PFSK-1 (cell line): ENCODE measurements at regions not wholly inside any gene's neighbourhood (a gene's known extent, or its start where the extent isn't known, plus 50 kb on each side); places are given as distances from the start of the nearest gene placed in this dataset.

Source experiments
- POLR2AphosphoS5 ChIP-seq: IDR thresholded peaks from 2 replicates; pipeline ENCODE4 v1.6.1; 2012; ENCODE audit warnings: low read depth, mild to moderate bottlenecking, control low read depth, low read length, moderate library complexity
- REST ChIP-seq, 2 experiments: IDR thresholded peaks; 2 replicates each; pipeline versions ENCODE4 v1.6.1 to v1.8.0; 2011 to 2012; ENCODE audit warnings: low read depth in 2 of 2, low read length in 2 of 2, control low read depth in 1 of 2, inconsistent platforms in 1 of 2, mild to moderate bottlenecking in 1 of 2, moderate library complexity in 1 of 2; ENCODE audit not compliant: insufficient read depth in 1 of 2
- SIN3A ChIP-seq: IDR thresholded peaks from 2 replicates; pipeline ENCODE4 v1.6.1; 2012; ENCODE audit warnings: mild to moderate bottlenecking, low read length, moderate library complexity, borderline replicate concordance; ENCODE audit not compliant: insufficient read depth
- TAF1 ChIP-seq: IDR thresholded peaks from 2 replicates; pipeline ENCODE4 v1.6.1; 2012; ENCODE audit warnings: low read length, control low read depth, borderline replicate concordance; ENCODE audit not compliant: insufficient read depth

GRCh38 chr13:37493775-37494174 is 104.8 kb downstream of the POSTN start:
- TF ChIP-seq SIN3A (no peak), POLR2AphosphoS5 (no peak), TAF1 (no peak), REST (IDR thresholded peaks at IDR 0.05; ENCODE audit: insufficient read depth in 1 of 2, low read depth in 2 of 2, low read length in 2 of 2) (no peak)
